ENCODE measurements at regions not wholly inside any gene's neighbourhood (a gene's known extent, or its start where the extent isn't known, plus 50 kb on each side); places are given as distances from the start of the nearest gene placed in this dataset.
"Not testable (repeated sequence)": the region's sequence is repeated elsewhere in the genome, so short reads cannot be mapped to it uniquely, and the experiment has no call there.

GRCh38 chrX:75873993-75874392, 88.9 kb upstream of the MAGEE2 start:
- no peak for ATAC-seq

GRCh38 chrX:75883446-75883845, 98.4 kb upstream of the MAGEE2 start:
- ATAC-seq, result no peak

GRCh38 chrX:75887833-75888232, 102.8 kb upstream of the MAGEE2 start:
- no peak for ATAC-seq

DNA sequence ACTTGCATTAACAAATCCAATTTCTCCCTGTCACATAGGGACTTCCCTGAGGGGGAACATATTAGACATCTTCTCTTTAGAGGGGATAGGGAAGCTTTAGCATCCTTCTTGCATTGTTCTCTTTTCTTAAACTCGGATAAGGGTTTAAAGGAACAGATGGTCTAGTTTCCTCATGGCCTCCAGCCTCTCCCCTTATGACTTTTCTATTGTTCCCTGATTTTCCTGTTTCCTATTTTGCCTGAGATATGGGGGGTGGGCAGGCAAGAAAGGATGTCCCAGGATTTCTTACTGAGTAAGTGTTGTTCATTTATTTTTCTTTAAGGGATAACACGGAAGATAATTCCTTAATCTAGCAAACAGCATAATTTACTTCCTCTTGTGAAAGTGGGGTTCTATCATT, 107.7 kb upstream of the MAGEE2 start:
- no peak for ATAC-seq

- no peak for ATAC-seq
Measured at GRCh38 chrX:75893281-75893680, 108.2 kb upstream of the MAGEE2 start.

- ATAC-seq, result no peak
Measured at GRCh38 chrX:75911716-75912115, 126.7 kb upstream of the MAGEE2 start.

DNA sequence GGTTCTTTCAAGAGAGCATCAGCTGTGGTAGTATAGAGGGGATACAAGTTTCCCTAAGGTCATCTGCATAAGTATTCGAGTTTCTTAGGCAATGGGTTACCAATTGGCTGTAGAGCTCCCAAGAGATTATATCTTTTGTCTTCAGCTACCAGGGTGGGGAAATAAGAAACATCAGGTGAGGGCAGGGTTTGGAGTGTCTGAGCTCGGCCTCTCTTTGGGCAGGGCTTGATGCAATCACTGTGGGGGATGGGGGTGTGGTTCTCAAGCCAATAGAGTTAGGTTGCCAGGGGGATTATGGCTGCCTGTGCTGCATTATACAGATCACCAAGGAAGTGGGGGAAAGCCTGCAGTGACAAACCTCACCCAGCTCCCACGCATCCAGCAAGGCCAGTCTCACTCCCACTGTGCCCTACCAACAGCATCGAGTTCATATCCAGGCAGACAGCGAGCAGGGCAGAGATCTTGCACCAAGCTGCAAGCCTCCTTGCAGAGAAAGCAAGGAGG, 172.1 kb upstream of the MAGEE2 start:
- ATAC-seq, result no peak

GRCh38 chrX:75961321-75961720, 176.3 kb upstream of the MAGEE2 start:
- not testable (repeated sequence) for ATAC-seq

DNA sequence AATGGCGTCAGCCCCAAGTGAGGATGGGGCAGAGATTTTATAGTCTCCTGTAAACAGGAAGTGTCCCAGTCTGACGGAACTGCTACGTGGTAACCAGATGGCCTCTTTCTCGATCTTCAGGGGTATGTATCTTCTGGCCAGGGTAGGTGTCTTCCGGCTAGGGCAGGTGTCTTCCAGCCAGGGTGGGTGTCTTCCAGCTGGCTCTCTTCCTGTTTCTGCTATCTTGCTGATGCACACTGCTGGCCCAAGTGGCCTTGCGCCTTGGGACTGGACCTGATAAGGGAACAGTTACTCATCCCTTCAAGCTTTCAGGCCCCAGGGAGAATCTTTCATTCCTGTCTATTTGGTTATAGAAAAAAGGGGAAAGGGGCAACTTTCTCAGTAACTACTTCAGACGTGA, 178.7 kb upstream of the MAGEE2 start:
- no peak for ATAC-seq

GRCh38 chrX:75968293-75968692, 183.2 kb upstream of the MAGEE2 start:
- no peak for ATAC-seq

DNA sequence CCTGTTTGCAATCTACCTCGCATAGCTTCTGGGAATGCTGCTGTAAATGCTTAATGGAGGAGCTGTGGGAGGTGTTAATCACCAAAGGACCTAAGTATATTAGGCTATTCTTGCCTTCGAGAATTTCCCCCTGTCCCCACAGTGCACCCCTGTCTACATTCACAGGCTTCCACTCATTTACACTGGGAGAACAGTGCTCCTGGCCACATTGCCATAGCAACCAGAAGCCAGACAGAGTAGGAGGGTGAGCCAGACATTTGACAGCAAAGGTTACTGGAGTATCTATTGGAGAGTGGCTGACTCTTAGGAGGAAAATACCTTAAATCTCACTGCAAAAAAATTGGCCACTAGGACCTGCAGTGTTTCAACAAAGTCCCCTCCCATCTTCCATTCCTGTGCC, 185.9 kb upstream of the PBDC1 start:
- ATAC-seq, result no peak

DNA sequence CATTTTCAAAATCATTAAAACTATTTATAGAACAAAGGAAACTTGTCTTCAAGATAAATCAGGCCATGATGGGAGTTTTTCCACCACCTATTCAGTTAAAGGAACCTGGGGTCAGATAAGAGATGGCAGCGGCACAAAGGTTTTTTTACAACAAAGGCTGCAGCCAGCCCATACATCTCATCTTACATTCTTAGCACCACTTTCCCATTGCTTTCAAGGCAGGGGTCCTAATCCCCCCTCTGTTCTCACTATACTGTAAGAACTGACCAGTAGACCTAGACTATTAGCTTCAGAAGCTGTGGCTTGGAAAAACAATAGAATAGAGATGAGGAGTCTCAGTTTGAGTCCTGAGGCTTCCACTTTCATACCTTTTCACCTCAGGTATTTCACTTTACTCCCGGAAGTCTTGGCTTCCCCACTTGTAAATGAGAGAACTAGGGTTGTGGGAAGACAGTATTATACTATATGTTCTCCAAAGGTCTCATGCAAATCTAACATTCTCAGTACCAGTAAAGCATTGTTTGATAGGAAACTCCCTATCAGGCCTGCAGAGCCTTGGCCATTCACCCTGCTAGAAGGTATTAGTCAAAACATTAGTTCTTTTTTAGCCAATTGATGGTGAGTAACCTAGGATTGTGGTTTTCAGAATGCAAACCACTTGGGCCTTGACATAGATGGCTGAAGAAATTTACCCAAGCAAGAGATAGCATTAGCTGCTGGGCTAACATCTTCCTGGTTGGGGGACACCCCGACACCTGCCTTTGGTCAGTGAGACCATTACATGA, 182.9 kb upstream of the PBDC1 start:
- peak in 1 of 2 donors; percentile 7 for ATAC-seq

- ATAC-seq, result no peak
Measured at GRCh38 chrX:75997692-75998091, 175.2 kb upstream of the PBDC1 start.

DNA sequence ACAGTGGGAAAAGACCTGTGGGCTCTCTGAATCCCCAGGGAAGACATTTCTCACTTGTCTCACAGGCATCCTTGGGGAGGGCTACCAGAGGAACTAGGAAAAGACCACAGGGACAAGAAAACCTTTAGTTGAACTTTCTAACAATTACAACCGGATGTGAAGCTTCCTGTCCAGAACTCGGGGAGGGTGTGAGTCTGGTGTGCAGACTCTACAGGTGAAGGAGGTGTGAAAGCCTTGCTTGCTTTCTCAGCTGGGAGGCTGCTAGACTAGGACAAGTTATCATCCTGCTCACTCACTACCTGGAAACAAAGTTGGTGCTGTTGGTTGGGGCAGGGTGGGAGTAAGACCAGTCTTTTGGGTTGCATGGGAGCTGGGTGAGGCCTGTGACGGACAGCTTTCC, 158.5 kb upstream of the PBDC1 start:
- ATAC-seq, result no peak

- no peak for ATAC-seq
Measured at GRCh38 chrX:76026292-76026691, 146.6 kb upstream of the PBDC1 start.

GRCh38 chrX:76026751-76027150, 146.1 kb upstream of the PBDC1 start:
- ATAC-seq, result no peak

GRCh38 chrX:76029385-76029784, 143.5 kb upstream of the PBDC1 start:
- ATAC-seq, result no peak

- no peak for ATAC-seq
Measured at GRCh38 chrX:76064825-76065224, 108.0 kb upstream of the PBDC1 start.

- ATAC-seq, result no peak
Measured at GRCh38 chrX:76076124-76076523, 96.7 kb upstream of the PBDC1 start.

DNA sequence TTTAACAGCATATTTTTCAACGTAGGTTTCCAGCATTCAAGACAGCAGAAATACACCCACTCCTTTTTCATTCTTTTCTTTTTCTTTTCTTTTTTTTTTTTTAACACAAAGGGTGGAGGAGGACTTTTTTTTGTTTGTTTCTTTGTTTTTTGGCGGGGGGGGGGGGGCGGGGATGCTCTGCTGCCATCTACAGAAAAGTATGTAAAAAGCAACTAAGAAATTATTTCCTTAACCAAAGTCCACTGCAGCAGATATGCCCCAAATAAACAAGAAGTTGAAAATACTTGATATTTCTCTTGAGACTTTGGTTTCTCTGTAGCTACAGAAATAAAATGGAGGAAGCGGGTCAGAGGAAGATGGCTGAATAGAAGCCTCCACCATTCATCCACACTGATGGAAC, 63.2 kb upstream of the PBDC1 start:
- no peak for ATAC-seq
